ENCODE measurements at regions not wholly inside any gene's neighbourhood (a gene's known extent, or its start where the extent isn't known, plus 50 kb on each side); places are given as distances from the start of the nearest gene placed in this dataset.

GRCh38 chr14:21884995-21885394, 211.4 kb upstream of the OR4E1 start:
- TF ChIP-seq, protein P1, sequence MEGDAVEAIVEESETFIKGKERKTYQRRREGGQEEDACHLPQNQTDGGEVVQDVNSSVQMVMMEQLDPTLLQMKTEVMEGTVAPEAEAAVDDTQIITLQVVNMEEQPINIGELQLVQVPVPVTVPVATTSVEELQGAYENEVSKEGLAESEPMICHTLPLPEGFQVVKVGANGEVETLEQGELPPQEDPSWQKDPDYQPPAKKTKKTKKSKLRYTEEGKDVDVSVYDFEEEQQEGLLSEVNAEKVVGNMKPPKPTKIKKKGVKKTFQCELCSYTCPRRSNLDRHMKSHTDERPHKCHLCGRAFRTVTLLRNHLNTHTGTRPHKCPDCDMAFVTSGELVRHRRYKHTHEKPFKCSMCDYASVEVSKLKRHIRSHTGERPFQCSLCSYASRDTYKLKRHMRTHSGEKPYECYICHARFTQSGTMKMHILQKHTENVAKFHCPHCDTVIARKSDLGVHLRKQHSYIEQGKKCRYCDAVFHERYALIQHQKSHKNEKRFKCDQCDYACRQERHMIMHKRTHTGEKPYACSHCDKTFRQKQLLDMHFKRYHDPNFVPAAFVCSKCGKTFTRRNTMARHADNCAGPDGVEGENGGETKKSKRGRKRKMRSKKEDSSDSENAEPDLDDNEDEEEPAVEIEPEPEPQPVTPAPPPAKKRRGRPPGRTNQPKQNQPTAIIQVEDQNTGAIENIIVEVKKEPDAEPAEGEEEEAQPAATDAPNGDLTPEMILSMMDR (IDR thresholded peaks at IDR 0.05 in 8 of 11, conservative IDR thresholded peaks at IDR 0.05 in 3 of 11), result no peak
- no peak for TF ChIP-seq POLR2AphosphoS5 (IDR thresholded peaks at IDR 0.05)
